ENCODE measurements at regions not wholly inside any gene's neighbourhood (a gene's known extent, or its start where the extent isn't known, plus 50 kb on each side); places are given as distances from the start of the nearest gene placed in this dataset.

GRCh38 chr7:17599733-17600339 lies 301.4 kb downstream of the AHR start:
- TF ChIP-seq CTCF (conservative IDR thresholded peaks at IDR 0.05) (no peak), EZH2 (IDR thresholded peaks at IDR 0.05; ENCODE audit: low read depth) (no peak)

All from PC-9 (cell line).